Spleen (tissue), 11 donors: ENCODE measurements at regions not wholly inside any gene's neighbourhood (a gene's known extent, or its start where the extent isn't known, plus 50 kb on each side); places are given as distances from the start of the nearest gene placed in this dataset.

Experiments
- DNase-seq: peaks from one replicate; pipeline ENCODE4 v3.0.0-alpha.2; 2020
- H3K27ac ChIP-seq, 8 donors: fragments of 200-600 bp; sonication (generic) in 7 of 8; 1 replicate in 4 of 8; 2 replicates in 4 of 8; pipeline versions ENCODE4 v1.5.0 to v1.8.0; 2016 to 2021; ENCODE audit warnings: inconsistent platforms in 4 of 8, mild to moderate bottlenecking in 4 of 8, moderate library complexity in 1 of 8
- H3K27me3 ChIP-seq, 7 donors: fragments of 200-600 bp; sonication (generic) in 6 of 7; replicated peaks in 1 of 7; 1 replicate in 4 of 7; 2 replicates in 3 of 7; pipeline versions ENCODE4 v1.5.0 to v1.8.0; 2016 to 2021; ENCODE audit warnings: inconsistent platforms in 3 of 7, mild to moderate bottlenecking in 1 of 7
- H3K36me3 ChIP-seq, 6 donors: fragments of 200-600 bp; sonication (generic) in 5 of 6; 1 replicate in 4 of 6; 2 replicates in 2 of 6; pipeline versions ENCODE4 v1.5.0 to v1.8.0; 2016 to 2021; ENCODE audit warnings: inconsistent platforms in 2 of 6
- H3K4me1 ChIP-seq, 6 donors: fragments of 200-600 bp; sonication (generic) in 5 of 6; 1 replicate in 3 of 6; 2 replicates in 3 of 6; pipeline versions ENCODE4 v1.5.0 to v1.8.0; 2016 to 2021; ENCODE audit warnings: inconsistent platforms in 3 of 6
- H3K4me3 ChIP-seq, 8 donors: fragments of 200-600 bp; sonication (generic) in 7 of 8; 1 replicate in 4 of 8; 2 replicates in 4 of 8; pipeline versions ENCODE4 v1.5.0 to v1.8.0; 2016 to 2021; ENCODE audit warnings: inconsistent platforms in 4 of 8, mild to moderate bottlenecking in 4 of 8, moderate library complexity in 2 of 8
- H3K9me3 ChIP-seq, 8 donors: fragments of 200-600 bp; sonication (generic) in 7 of 8; 1 replicate in 4 of 8; 2 replicates in 4 of 8; pipeline versions ENCODE4 v1.5.0 to v1.8.0; 2016 to 2021; ENCODE audit warnings: inconsistent platforms in 4 of 8
- CTCF ChIP-seq, 11 experiments: fragments of 200-600 bp in 7 of 11; fragments of 450-650 bp in 4 of 11; sonication (generic) in 4 of 11; IDR thresholded peaks in 8 of 11; conservative IDR thresholded peaks in 3 of 11; 1 replicate in 7 of 11; 2 replicates in 4 of 11; pipeline versions ENCODE4 v1.4.0 to v1.8.0; 2016 to 2021; ENCODE audit warnings: antibody characterized with exemption in 11 of 11, inconsistent platforms in 4 of 11, mild to moderate bottlenecking in 1 of 11
- POLR2A ChIP-seq, 3 donors: fragments of 450-650 bp; IDR thresholded peaks; one replicate each; pipeline ENCODE4 v1.5.1; 2017; ENCODE audit warnings: antibody characterized with exemption in 3 of 3, mild to moderate bottlenecking in 1 of 3
- POLR2AphosphoS5 ChIP-seq, 3 donors: sonication (generic); formaldehyde crosslinking; IDR thresholded peaks; one replicate each; pipeline ENCODE4 v1.5.1; 2017; ENCODE audit warnings: antibody characterized with exemption in 3 of 3
- WGBS, 5 donors: extraction: QIAGEN DNeasy Blood & Tissue Kit in 3 of 5; methylation state at CpG; one replicate each; pipeline versions ENCODE4 v1.1.5 to v1.1.7; 2013 to 2018; 5-methylcytosine and 5-hydroxymethylcytosine counted together
- intact Hi-C: fragments of 100-400 bp; cut with DNase I; formaldehyde crosslinking; loops from one replicate; pipeline ENCODE4 v1.15.0; 2023; ENCODE audit warnings: low total_unique reads
- donor health status: healthy with polysubstance abuse.
- donor health status: DM: no; HTN: no; CAD: no; lungs with moderate emphysema.
- donor health status: DM: no; HTN: no; CAD: no.
- donor health status: Bipolar disorder and iron deficiency.
- donor health status: healthy.
- donor health status: DM: no; HTN: no; CAD: no.
- donor health status: DM: yes; HTN: yes; CAD: no.

GRCh38 chr2:217309056-217309455, 449.2 kb upstream of the TNP1 start:
- Histone ChIP-seq H3K27ac (no peak overlapping the region), H3K9me3 (peaks cover 0 to 3% (median 0%) of the 10 kb centered on the region in 8 donors), H3K27me3 (peaks cover 0 to 43% (median 0%) of the 10 kb centered on the region in 7 donors), H3K36me3 (peaks cover 0 to 9% (median 0%) of the 10 kb centered on the region in 6 donors), H3K4me3 (no peak overlapping the region), H3K4me1 (no peaks in the 10 kb centered on the region)
- DNase-seq, result no peak
- WGBS, 5 donors, result 93 to 100% (median 96%) methylated on average over 4 of the region's 4 CpGs
- intact Hi-C loops, result no loop called here
- TF ChIP-seq POLR2AphosphoS5 (IDR thresholded peaks at IDR 0.05) (no peak), POLR2A (IDR thresholded peaks at IDR 0.05) (no peak)

GRCh38 chr2:217307023-217307422, 447.2 kb upstream of the TNP1 start:
- no peak for DNase-seq
- Histone ChIP-seq H3K27ac (no peak overlapping the region), H3K36me3 (peaks cover 0 to 23% (median 0%) of the 10 kb centered on the region in 6 donors), H3K27me3 (peaks cover 0 to 29% (median 0%) of the 10 kb centered on the region in 7 donors), H3K4me3 (no peak overlapping the region), H3K9me3 (no peaks in the 10 kb centered on the region), H3K4me1 (no peaks in the 10 kb centered on the region)
- no peak for TF ChIP-seq POLR2AphosphoS5 (IDR thresholded peaks at IDR 0.05)
- TF ChIP-seq POLR2A (IDR thresholded peaks at IDR 0.05), result no peak
- no peak for TF ChIP-seq CTCF (IDR thresholded peaks at IDR 0.05 in 8 of 11, conservative IDR thresholded peaks at IDR 0.05 in 3 of 11)
- intact Hi-C loops, result no loop called here
- 75 to 86% (median 81%) methylated on average over 4 of the region's 4 CpGs for WGBS, 5 donors

GRCh38 chr2:217305882-217306281, 446.0 kb upstream of the TNP1 start:
- 85 to 95% (median 92%) methylated on average over 3 of the region's 3 CpGs for WGBS, 5 donors
- TF ChIP-seq POLR2A (IDR thresholded peaks at IDR 0.05) (no peak), POLR2AphosphoS5 (IDR thresholded peaks at IDR 0.05) (no peak), CTCF (IDR thresholded peaks at IDR 0.05 in 8 of 11, conservative IDR thresholded peaks at IDR 0.05 in 3 of 11) (no peak)
- intact Hi-C loops, result no loop called here

GRCh38 chr2:217304582-217304981, 444.7 kb upstream of the TNP1 start:
- Histone ChIP-seq H3K4me3 (no peak overlapping the region), H3K27ac (no peak overlapping the region), H3K27me3 (peaks cover 0 to 23% (median 0%) of the 10 kb centered on the region in 7 donors), H3K9me3 (no peaks in the 10 kb centered on the region), H3K4me1 (no peaks in the 10 kb centered on the region), H3K36me3 (peaks cover 0 to 19% (median 0%) of the 10 kb centered on the region in 6 donors)
- DNase-seq, result no peak
- intact Hi-C loops, result no loop called here
- TF ChIP-seq CTCF (IDR thresholded peaks at IDR 0.05 in 8 of 11, conservative IDR thresholded peaks at IDR 0.05 in 3 of 11) (no peak), POLR2A (IDR thresholded peaks at IDR 0.05) (no peak), POLR2AphosphoS5 (IDR thresholded peaks at IDR 0.05) (no peak)

More at GRCh38 chr2:217305882-217306281, 446.0 kb upstream of the TNP1 start:
- H3K4me3 ChIP-seq, result no peak overlapping the region
- peaks cover 0 to 23% (median 0%) of the 10 kb centered on the region in 6 donors for H3K36me3 ChIP-seq
- H3K9me3 ChIP-seq, result no peaks in the 10 kb centered on the region
- no peak for DNase-seq
- no peaks in the 10 kb centered on the region for H3K4me1 ChIP-seq
- H3K27ac ChIP-seq, result no peak overlapping the region
- peaks cover 0 to 34% (median 0%) of the 10 kb centered on the region in 7 donors for H3K27me3 ChIP-seq

- WGBS, 5 donors, result 71 to 84% (median 72%) methylated on average over 3 of the region's 3 CpGs
- TF ChIP-seq POLR2AphosphoS5 (IDR thresholded peaks at IDR 0.05) (no peak), POLR2A (IDR thresholded peaks at IDR 0.05) (no peak), CTCF (IDR thresholded peaks at IDR 0.05 in 8 of 11, conservative IDR thresholded peaks at IDR 0.05 in 3 of 11) (no peak)
- intact Hi-C loops, result no loop called here
- Histone ChIP-seq H3K4me3 (no peak overlapping the region), H3K27ac (no peak overlapping the region), H3K36me3 (peaks cover 0 to 18% (median 0%) of the 10 kb centered on the region in 6 donors), H3K27me3 (peaks cover 0 to 21% (median 0%) of the 10 kb centered on the region in 7 donors), H3K4me1 (no peaks in the 10 kb centered on the region), H3K9me3 (no peaks in the 10 kb centered on the region)
- no peak for DNase-seq
Measured at GRCh38 chr2:217302856-217303255, 443.0 kb upstream of the TNP1 start.
